ENCODE measurements at regions not wholly inside any gene's neighbourhood (a gene's known extent, or its start where the extent isn't known, plus 50 kb on each side); places are given as distances from the start of the nearest gene placed in this dataset.

DNA sequence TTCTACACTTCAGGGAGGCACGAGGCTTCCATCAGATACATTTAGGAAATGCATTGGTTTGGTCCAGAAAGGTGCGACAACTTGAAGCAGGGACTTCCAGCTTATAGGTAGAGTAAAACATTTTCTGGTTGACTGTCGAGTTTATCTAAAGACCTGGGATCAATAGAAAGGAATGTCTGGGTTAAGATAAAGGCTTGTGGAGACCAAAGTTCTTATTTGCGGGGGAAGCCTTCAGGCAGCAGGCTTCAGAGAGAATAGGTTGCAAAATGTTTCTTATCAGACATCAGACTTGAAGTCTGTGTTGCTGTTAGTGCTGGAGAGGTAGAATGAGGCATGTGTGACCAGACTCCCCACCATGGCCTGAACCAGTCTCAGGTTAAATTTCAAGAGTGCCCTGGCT, 190.3 kb downstream of the TRIML1 start:
- Histone ChIP-seq H3K79me2 (ENCODE audit: control insufficient read depth, low read length) (no peaks in the 10 kb centered on the region), H3K4me3 (ENCODE audit: low read length) (no peak overlapping the region), H3F3A (ENCODE audit: control insufficient read depth, insufficient read depth) (no peaks in the 10 kb centered on the region), H3K36me3 (ENCODE audit: control insufficient read depth, low read length) (no peaks in the 10 kb centered on the region), H3K4me1 (ENCODE audit: control insufficient read depth, low read length) (no peaks in the 10 kb centered on the region), H3K27ac (ENCODE audit: low read depth, low read length) (no peak overlapping the region), H3K4me2 (ENCODE audit: low read length) (no peak overlapping the region), H4K20me1 (ENCODE audit: control insufficient read depth, insufficient read depth, low read depth, low read length) (no peaks in the 10 kb centered on the region), H3K9me3 (ENCODE audit: control insufficient read depth, insufficient read depth, low read length) (no peaks in the 10 kb centered on the region; the same call in 1 of the 2 replicates), H3K9me2 (replicated peaks; ENCODE audit: control insufficient read depth, low read length) (no peaks in the 10 kb centered on the region), H3K27me3 (ENCODE audit: control insufficient read depth, low read length) (no peaks in the 10 kb centered on the region)
- TF ChIP-seq, protein P1, sequence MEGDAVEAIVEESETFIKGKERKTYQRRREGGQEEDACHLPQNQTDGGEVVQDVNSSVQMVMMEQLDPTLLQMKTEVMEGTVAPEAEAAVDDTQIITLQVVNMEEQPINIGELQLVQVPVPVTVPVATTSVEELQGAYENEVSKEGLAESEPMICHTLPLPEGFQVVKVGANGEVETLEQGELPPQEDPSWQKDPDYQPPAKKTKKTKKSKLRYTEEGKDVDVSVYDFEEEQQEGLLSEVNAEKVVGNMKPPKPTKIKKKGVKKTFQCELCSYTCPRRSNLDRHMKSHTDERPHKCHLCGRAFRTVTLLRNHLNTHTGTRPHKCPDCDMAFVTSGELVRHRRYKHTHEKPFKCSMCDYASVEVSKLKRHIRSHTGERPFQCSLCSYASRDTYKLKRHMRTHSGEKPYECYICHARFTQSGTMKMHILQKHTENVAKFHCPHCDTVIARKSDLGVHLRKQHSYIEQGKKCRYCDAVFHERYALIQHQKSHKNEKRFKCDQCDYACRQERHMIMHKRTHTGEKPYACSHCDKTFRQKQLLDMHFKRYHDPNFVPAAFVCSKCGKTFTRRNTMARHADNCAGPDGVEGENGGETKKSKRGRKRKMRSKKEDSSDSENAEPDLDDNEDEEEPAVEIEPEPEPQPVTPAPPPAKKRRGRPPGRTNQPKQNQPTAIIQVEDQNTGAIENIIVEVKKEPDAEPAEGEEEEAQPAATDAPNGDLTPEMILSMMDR (IDR thresholded peaks at IDR 0.05; ENCODE audit: low read depth, low read length, poor library complexity, severe bottlenecking), result no peak
- no peak for TF ChIP-seq EZH2phosphoT487 (IDR thresholded peaks at IDR 0.05; ENCODE audit: borderline replicate concordance, low read length)

DNA sequence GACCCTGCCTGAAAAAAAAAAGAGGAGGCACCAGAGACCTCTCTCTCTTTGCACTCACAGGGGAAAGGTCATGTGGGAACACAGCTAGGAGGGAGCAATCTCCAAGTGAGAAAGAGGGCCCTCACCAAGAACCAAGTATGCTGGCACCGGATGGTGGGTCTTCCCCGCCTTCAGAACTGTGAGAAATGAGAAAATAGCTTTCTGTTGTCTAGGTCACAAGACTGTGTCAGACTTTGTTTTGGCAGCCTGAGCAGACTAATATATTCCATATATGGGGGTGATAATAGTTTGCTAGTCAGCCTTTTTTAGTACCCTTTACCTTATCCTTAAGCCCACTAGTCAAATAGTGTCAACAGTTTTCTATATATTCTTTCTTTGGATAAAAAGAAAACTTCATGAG, 193.0 kb downstream of the TRIML1 start:
- Histone ChIP-seq H3K9me2 (replicated peaks; ENCODE audit: control insufficient read depth, low read length) (no peaks in the 10 kb centered on the region), H3K4me1 (ENCODE audit: control insufficient read depth, low read length) (no peaks in the 10 kb centered on the region), H3K4me3 (ENCODE audit: low read length) (no peak overlapping the region), H3K4me2 (ENCODE audit: low read length) (no peak overlapping the region), H3K9me3 (ENCODE audit: control insufficient read depth, insufficient read depth, low read length) (no peaks in the 10 kb centered on the region; the same call in 1 of the 2 replicates), H3K79me2 (ENCODE audit: control insufficient read depth, low read length) (no peaks in the 10 kb centered on the region), H3K27me3 (ENCODE audit: control insufficient read depth, low read length) (no peaks in the 10 kb centered on the region), H3K27ac (ENCODE audit: low read depth, low read length) (no peak overlapping the region), H4K20me1 (ENCODE audit: control insufficient read depth, insufficient read depth, low read depth, low read length) (no peaks in the 10 kb centered on the region), H3K36me3 (ENCODE audit: control insufficient read depth, low read length) (no peaks in the 10 kb centered on the region), H3F3A (ENCODE audit: control insufficient read depth, insufficient read depth) (no peaks in the 10 kb centered on the region)
- TF ChIP-seq EZH2phosphoT487 (IDR thresholded peaks at IDR 0.05; ENCODE audit: borderline replicate concordance, low read length), result no peak
- TF ChIP-seq, protein P1 (IDR thresholded peaks at IDR 0.05; ENCODE audit: low read depth, low read length, poor library complexity, severe bottlenecking), result no peak

DNA sequence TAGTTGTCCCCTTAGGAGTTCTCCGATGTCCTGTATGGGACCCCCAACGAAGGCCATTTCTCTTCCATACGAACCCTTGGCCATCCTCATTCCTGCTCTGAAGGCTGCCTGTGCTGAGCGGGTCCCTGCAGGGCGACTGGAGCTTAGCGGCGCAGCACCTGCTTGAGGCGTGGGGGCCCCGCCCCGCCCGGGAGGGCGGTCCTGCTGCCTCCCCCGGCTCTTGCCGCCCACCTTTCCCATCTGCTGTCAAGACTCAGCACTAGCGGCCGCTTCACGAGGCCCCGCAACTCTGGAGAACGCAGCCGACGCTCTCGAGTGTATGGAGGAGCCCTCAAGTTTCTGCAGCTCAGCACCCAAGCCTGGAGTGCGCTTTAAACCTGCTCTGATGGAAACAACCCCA, 197.7 kb downstream of the TRIML1 start:
- no peaks in the 10 kb centered on the region for H3K79me2 ChIP-seq (ENCODE audit: control insufficient read depth, low read length)
- H3F3A ChIP-seq (ENCODE audit: control insufficient read depth, insufficient read depth), result no peaks in the 10 kb centered on the region
- H3K36me3 ChIP-seq (ENCODE audit: control insufficient read depth, low read length), result no peaks in the 10 kb centered on the region
- TF ChIP-seq, protein P1 (IDR thresholded peaks at IDR 0.05; ENCODE audit: low read depth, low read length, poor library complexity, severe bottlenecking), result no peak
- no peak for TF ChIP-seq EZH2phosphoT487 (IDR thresholded peaks at IDR 0.05; ENCODE audit: borderline replicate concordance, low read length)
- no peak overlapping the region for H3K27ac ChIP-seq (ENCODE audit: low read depth, low read length)
- no peaks in the 10 kb centered on the region for H3K9me2 ChIP-seq (replicated peaks; ENCODE audit: control insufficient read depth, low read length)
- H3K27me3 ChIP-seq (ENCODE audit: control insufficient read depth, low read length), result no peaks in the 10 kb centered on the region
- no peak overlapping the region for H3K4me3 ChIP-seq (ENCODE audit: low read length)
- no peaks in the 10 kb centered on the region for H4K20me1 ChIP-seq (ENCODE audit: control insufficient read depth, insufficient read depth, low read depth, low read length)
- H3K4me1 ChIP-seq (ENCODE audit: control insufficient read depth, low read length), result no peaks in the 10 kb centered on the region
- H3K9me3 ChIP-seq (ENCODE audit: control insufficient read depth, insufficient read depth, low read length), result no peaks in the 10 kb centered on the region; the same call in 1 of the 2 replicates
- no peak overlapping the region for H3K4me2 ChIP-seq (ENCODE audit: low read length)

All from DOHH2 (cell line).